Suprapubic skin (tissue), 4 donors: ENCODE measurements at regions not wholly inside any gene's neighbourhood (a gene's known extent, or its start where the extent isn't known, plus 50 kb on each side); places are given as distances from the start of the nearest gene placed in this dataset.

ENCODE experiments used
- DNase-seq, 2 donors: peaks; one replicate each; pipeline ENCODE4 v3.0.0-alpha.2; 2019; ENCODE audit warnings: low spot score in 2 of 2
- H3K27ac ChIP-seq: fragments of 200-600 bp; sonication (generic); one replicate; pipeline ENCODE4 v1.5.1; 2019
- H3K27me3 ChIP-seq: fragments of 200-600 bp; sonication (generic); one replicate; pipeline ENCODE4 v1.5.1; 2019
- H3K36me3 ChIP-seq: fragments of 200-600 bp; sonication (generic); one replicate; pipeline ENCODE4 v1.5.1; 2019
- H3K4me1 ChIP-seq: fragments of 200-600 bp; sonication (generic); one replicate; pipeline ENCODE4 v1.5.1; 2019
- H3K4me3 ChIP-seq: fragments of 200-600 bp; sonication (generic); one replicate; pipeline ENCODE4 v1.5.1; 2019; ENCODE audit warnings: mild to moderate bottlenecking
- H3K9me3 ChIP-seq: fragments of 200-600 bp; sonication (generic); one replicate; pipeline ENCODE4 v1.5.1; 2019
- EP300 ChIP-seq: sonication (generic); formaldehyde crosslinking; IDR thresholded peaks from one replicate; pipeline ENCODE4 v1.6.1; 2017; ENCODE audit warnings: antibody characterized with exemption
- POLR2A ChIP-seq, 2 donors: fragments of 450-650 bp; IDR thresholded peaks; one replicate each; pipeline ENCODE4 v1.6.1; 2017; ENCODE audit warnings: antibody characterized with exemption in 2 of 2, mild to moderate bottlenecking in 2 of 2, moderate library complexity in 2 of 2
- POLR2AphosphoS5 ChIP-seq, 3 donors: sonication (generic); formaldehyde crosslinking; IDR thresholded peaks; one replicate each; pipeline ENCODE4 v1.6.1; 2017; ENCODE audit warnings: antibody characterized with exemption in 3 of 3
- WGBS: methylation state at CpG from one replicate; pipeline ENCODE4 v1.1.5; 2018; 5-methylcytosine and 5-hydroxymethylcytosine counted together
- TF ChIP-seq, protein P1 (sequence below), 2 donors: fragments of 200-600 bp in 1 of 2; fragments of 450-650 bp in 1 of 2; sonication (generic) in 1 of 2; IDR thresholded peaks; one replicate each; pipeline ENCODE4 v1.5.1; 2016 to 2019; ENCODE audit warnings: antibody characterized with exemption in 2 of 2, mild to moderate bottlenecking in 1 of 2, moderate library complexity in 1 of 2

DNA sequence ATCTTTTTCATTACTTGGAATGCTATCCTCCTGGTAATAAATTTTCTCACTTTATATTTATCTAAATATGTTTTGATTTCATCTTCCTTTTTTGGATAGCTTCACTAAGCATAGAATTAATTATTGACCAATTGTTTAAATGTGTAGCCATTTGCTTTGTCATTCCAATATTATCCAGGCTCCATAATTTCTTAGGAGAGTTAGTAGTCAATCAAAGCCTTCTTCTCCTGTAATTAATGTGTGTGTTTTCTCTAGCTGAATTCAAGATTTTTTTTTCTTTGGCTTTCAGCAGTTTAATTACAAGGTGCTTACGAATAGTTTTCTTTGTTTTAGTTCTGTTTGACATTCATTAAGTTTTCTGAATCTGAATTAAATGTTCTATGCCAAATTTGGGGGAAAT is 545.9 kb upstream of the CELF2 start:
- no peak for DNase-seq
- Histone ChIP-seq H3K36me3 (no peaks in the 10 kb centered on the region), H3K4me1 (no peaks in the 10 kb centered on the region), H3K9me3 (peaks cover 7% of the 10 kb centered on the region), H3K4me3 (no peak overlapping the region), H3K27ac (no peak overlapping the region), H3K27me3 (no peaks in the 10 kb centered on the region)
- WGBS = 88% methylated on average over 1 of the region's 1 CpG
- TF ChIP-seq, protein P1, sequence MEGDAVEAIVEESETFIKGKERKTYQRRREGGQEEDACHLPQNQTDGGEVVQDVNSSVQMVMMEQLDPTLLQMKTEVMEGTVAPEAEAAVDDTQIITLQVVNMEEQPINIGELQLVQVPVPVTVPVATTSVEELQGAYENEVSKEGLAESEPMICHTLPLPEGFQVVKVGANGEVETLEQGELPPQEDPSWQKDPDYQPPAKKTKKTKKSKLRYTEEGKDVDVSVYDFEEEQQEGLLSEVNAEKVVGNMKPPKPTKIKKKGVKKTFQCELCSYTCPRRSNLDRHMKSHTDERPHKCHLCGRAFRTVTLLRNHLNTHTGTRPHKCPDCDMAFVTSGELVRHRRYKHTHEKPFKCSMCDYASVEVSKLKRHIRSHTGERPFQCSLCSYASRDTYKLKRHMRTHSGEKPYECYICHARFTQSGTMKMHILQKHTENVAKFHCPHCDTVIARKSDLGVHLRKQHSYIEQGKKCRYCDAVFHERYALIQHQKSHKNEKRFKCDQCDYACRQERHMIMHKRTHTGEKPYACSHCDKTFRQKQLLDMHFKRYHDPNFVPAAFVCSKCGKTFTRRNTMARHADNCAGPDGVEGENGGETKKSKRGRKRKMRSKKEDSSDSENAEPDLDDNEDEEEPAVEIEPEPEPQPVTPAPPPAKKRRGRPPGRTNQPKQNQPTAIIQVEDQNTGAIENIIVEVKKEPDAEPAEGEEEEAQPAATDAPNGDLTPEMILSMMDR (IDR thresholded peaks at IDR 0.05) = no peak
- TF ChIP-seq POLR2AphosphoS5 (IDR thresholded peaks at IDR 0.05) (no peak), EP300 (no peak), POLR2A (IDR thresholded peaks at IDR 0.05) (no peak)

- Histone ChIP-seq H3K36me3 (no peaks in the 10 kb centered on the region), H3K27me3 (no peaks in the 10 kb centered on the region), H3K4me1 (no peaks in the 10 kb centered on the region), H3K4me3 (no peak overlapping the region), H3K9me3 (peaks cover 7% of the 10 kb centered on the region), H3K27ac (no peak overlapping the region)
- WGBS = 55% methylated on average over 2 of the region's 2 CpGs
- TF ChIP-seq POLR2A (IDR thresholded peaks at IDR 0.05) (no peak), POLR2AphosphoS5 (IDR thresholded peaks at IDR 0.05) (no peak), EP300 (no peak)
- TF ChIP-seq, protein P1 (IDR thresholded peaks at IDR 0.05) = no peak
- DNase-seq = no peak
Measured at GRCh38 chr10:10475812-10476211, 541.9 kb upstream of the CELF2 start.

GRCh38 chr10:10477844-10478243 is 539.8 kb upstream of the CELF2 start:
- no peaks in the 10 kb centered on the region for H3K4me1 ChIP-seq
- H3K4me3 ChIP-seq = no peak overlapping the region
- H3K36me3 ChIP-seq = no peaks in the 10 kb centered on the region
- DNase-seq = no peak
- WGBS = 57% methylated on average over 2 of the region's 2 CpGs
- TF ChIP-seq, protein P1 (IDR thresholded peaks at IDR 0.05) = no peak
- TF ChIP-seq EP300 = no peak
- no peaks in the 10 kb centered on the region for H3K9me3 ChIP-seq
- no peaks in the 10 kb centered on the region for H3K27me3 ChIP-seq
- no peak overlapping the region for H3K27ac ChIP-seq

DNA sequence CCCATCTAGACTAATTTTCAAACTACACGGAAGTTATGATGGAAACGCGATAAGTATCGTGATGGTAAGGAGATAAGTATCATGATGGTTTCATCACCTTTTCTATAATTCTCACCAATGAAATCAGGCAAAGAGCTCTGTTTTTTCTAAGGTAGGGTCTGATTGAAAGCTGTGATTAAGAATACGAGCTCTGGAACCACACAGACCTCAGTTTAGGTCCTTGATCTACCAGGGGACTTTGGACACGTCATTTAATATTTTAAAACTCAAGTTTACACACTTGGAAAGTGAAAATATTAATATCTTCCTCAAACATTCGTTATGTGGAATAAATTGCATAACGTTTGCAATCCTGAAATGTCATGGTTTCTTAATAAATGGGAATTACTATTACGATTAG is 538.2 kb upstream of the CELF2 start:
- Histone ChIP-seq H3K36me3 (no peaks in the 10 kb centered on the region), H3K27me3 (no peaks in the 10 kb centered on the region), H3K4me1 (no peaks in the 10 kb centered on the region), H3K27ac (no peak overlapping the region), H3K4me3 (no peak overlapping the region), H3K9me3 (no peaks in the 10 kb centered on the region)
- 79% methylated on average over 9 of the region's 9 CpGs for WGBS
- TF ChIP-seq EP300 (no peak), POLR2A (IDR thresholded peaks at IDR 0.05) (no peak), POLR2AphosphoS5 (IDR thresholded peaks at IDR 0.05) (no peak)
- TF ChIP-seq, protein P1 (IDR thresholded peaks at IDR 0.05) = no peak
- DNase-seq = no peak

DNA sequence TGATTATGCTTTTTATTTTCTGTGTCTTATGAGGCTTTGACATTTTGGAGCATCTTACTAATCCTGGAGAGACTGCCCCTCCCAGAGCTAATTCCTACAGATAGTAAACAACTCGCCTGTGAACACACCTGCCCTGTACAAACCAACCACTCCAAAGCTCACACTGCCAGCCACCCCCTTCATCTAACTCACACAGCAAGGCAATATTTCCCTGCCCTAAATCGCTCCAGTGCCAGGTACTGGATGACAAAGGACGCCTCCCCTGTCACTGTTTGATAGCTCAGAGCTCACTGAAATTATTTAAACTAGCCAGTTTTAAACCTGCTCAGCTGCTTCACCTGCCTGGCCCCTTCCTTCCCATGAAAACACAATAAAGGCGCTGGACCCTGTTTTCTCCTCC is 535.1 kb upstream of the CELF2 start:
- 57% methylated on average over 4 of the region's 4 CpGs for WGBS
- H3K9me3 ChIP-seq = no peaks in the 10 kb centered on the region
- no peaks in the 10 kb centered on the region for H3K27me3 ChIP-seq
- TF ChIP-seq, protein P1 (IDR thresholded peaks at IDR 0.05) = no peak
- TF ChIP-seq EP300 = no peak
- TF ChIP-seq POLR2AphosphoS5 (IDR thresholded peaks at IDR 0.05) = no peak
- no peak for TF ChIP-seq POLR2A (IDR thresholded peaks at IDR 0.05)
- no peak overlapping the region for H3K4me3 ChIP-seq
- H3K27ac ChIP-seq = no peak overlapping the region
- no peak for DNase-seq
- no peaks in the 10 kb centered on the region for H3K36me3 ChIP-seq
- H3K4me1 ChIP-seq = no peaks in the 10 kb centered on the region
